IPS-11a (cell line): ENCODE measurements at regions not wholly inside any gene's neighbourhood (a gene's known extent, or its start where the extent isn't known, plus 50 kb on each side); places are given as distances from the start of the nearest gene placed in this dataset.

Experiments used
- H3K4me3 ChIP-seq: one replicate; pipeline ENCODE4 v1.5.1; 2013; ENCODE audit warnings: low read depth, low read length, control low read depth

GRCh38 chr13:44089452-44089851 is 209.7 kb downstream of the LACC1 start:
- H3K4me3 ChIP-seq: no peak overlapping the region

- H3K4me3 ChIP-seq: no peak overlapping the region
Measured at GRCh38 chr13:44092078-44092970, 212.6 kb downstream of the LACC1 start.

- no peak overlapping the region for H3K4me3 ChIP-seq
Measured at GRCh38 chr13:44093607-44094564, 214.2 kb downstream of the LACC1 start.

GRCh38 chr13:44096901-44097300 is 217.2 kb downstream of the LACC1 start:
- no peak overlapping the region for H3K4me3 ChIP-seq

- H3K4me3 ChIP-seq: no peak overlapping the region
Measured at GRCh38 chr13:44098559-44098958, 218.9 kb downstream of the LACC1 start.

GRCh38 chr13:44101347-44102083 is 221.8 kb downstream of the LACC1 start:
- no peak overlapping the region for H3K4me3 ChIP-seq

- no peak overlapping the region for H3K4me3 ChIP-seq
Measured at GRCh38 chr13:44103429-44104196, 223.9 kb downstream of the LACC1 start.

GRCh38 chr13:44104197-44104490 is 224.4 kb downstream of the LACC1 start:
- no peak overlapping the region for H3K4me3 ChIP-seq

- H3K4me3 ChIP-seq: no peak overlapping the region
Measured at GRCh38 chr13:44104969-44105368, 225.3 kb downstream of the LACC1 start.

GRCh38 chr13:44106266-44107152 is 226.8 kb downstream of the LACC1 start:
- H3K4me3 ChIP-seq: no peak overlapping the region

- no peak overlapping the region for H3K4me3 ChIP-seq
Measured at GRCh38 chr13:44107357-44108121, 227.8 kb downstream of the LACC1 start.

GRCh38 chr13:44108331-44108858 is 228.7 kb downstream of the LACC1 start:
- H3K4me3 ChIP-seq: no peak overlapping the region

- no peak overlapping the region for H3K4me3 ChIP-seq
Measured at GRCh38 chr13:44110091-44110621, 230.5 kb downstream of the LACC1 start.

- H3K4me3 ChIP-seq: no peak overlapping the region
Measured at GRCh38 chr13:44111701-44112100, 232.0 kb downstream of the LACC1 start.

- H3K4me3 ChIP-seq: no peak overlapping the region
Measured at GRCh38 chr13:44112700-44113329, 233.1 kb downstream of the LACC1 start.

GRCh38 chr13:44116562-44117332 is 237.0 kb downstream of the LACC1 start:
- no peak overlapping the region for H3K4me3 ChIP-seq

- no peak overlapping the region for H3K4me3 ChIP-seq
Measured at GRCh38 chr13:44117351-44117750, 237.6 kb downstream of the LACC1 start.
